ENCODE measurements at regions not wholly inside any gene's neighbourhood (a gene's known extent, or its start where the extent isn't known, plus 50 kb on each side); places are given as distances from the start of the nearest gene placed in this dataset.

DNA sequence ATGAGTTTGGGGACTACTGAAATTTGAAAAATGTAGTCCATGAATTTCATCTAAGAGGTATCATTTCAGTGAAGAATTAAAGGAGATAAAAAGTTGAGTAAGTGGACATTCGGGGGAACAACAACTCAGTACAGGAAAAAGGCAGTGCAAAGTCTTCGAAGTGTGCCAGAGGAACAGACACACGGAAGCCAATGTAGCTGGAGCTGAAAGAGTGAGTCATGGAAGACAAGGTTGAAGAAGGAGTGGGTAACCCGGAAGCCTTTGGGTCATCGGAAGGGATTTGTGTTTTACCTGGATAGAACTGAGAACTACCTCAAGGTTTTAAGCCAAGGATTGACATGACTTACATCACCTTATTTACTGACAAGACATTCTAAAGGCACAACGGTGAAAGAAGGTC lies 733.4 kb downstream of the NCAM2 start:
- TF ChIP-seq, protein P1, sequence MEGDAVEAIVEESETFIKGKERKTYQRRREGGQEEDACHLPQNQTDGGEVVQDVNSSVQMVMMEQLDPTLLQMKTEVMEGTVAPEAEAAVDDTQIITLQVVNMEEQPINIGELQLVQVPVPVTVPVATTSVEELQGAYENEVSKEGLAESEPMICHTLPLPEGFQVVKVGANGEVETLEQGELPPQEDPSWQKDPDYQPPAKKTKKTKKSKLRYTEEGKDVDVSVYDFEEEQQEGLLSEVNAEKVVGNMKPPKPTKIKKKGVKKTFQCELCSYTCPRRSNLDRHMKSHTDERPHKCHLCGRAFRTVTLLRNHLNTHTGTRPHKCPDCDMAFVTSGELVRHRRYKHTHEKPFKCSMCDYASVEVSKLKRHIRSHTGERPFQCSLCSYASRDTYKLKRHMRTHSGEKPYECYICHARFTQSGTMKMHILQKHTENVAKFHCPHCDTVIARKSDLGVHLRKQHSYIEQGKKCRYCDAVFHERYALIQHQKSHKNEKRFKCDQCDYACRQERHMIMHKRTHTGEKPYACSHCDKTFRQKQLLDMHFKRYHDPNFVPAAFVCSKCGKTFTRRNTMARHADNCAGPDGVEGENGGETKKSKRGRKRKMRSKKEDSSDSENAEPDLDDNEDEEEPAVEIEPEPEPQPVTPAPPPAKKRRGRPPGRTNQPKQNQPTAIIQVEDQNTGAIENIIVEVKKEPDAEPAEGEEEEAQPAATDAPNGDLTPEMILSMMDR (IDR thresholded peaks at IDR 0.05) = no peak
- TF ChIP-seq EZH2 (IDR thresholded peaks at IDR 0.05) = no peak

All from neural progenitor cell (in vitro differentiated cells).